ENCODE measurements at regions not wholly inside any gene's neighbourhood (a gene's known extent, or its start where the extent isn't known, plus 50 kb on each side); places are given as distances from the start of the nearest gene placed in this dataset.
"Not testable (repeated sequence)": the region's sequence is repeated elsewhere in the genome, so short reads cannot be mapped to it uniquely, and the experiment has no call there.

GRCh38 chr2:78718473-78718872 lies 307.0 kb upstream of the REG3G start:
- intact Hi-C loops (cut with micrococcal nuclease): no loop called here
- DNase-seq (no peak), ATAC-seq (no peak)

- ATAC-seq: no peak
- no peak for DNase-seq
- intact Hi-C loops (cut with micrococcal nuclease): no loop called here
These were observed 304.0 kb upstream of the REG3G start for GRCh38 chr2:78721355-78722033.

- intact Hi-C loops (cut with micrococcal nuclease): no loop called here
- DNase-seq (no peak), ATAC-seq (no peak)
These were observed 291.3 kb upstream of the REG3G start for GRCh38 chr2:78734221-78734620.

- DNase-seq (no peak), ATAC-seq (no peak)
- intact Hi-C loops (cut with micrococcal nuclease): no loop called here
These were observed 286.2 kb upstream of the REG3G start for GRCh38 chr2:78739282-78739681.

GRCh38 chr2:78749638-78750037 lies 275.9 kb upstream of the REG3G start:
- intact Hi-C loops (cut with micrococcal nuclease): no loop called here
- no peak for DNase-seq

GRCh38 chr2:78750219-78750618 lies 275.3 kb upstream of the REG3G start:
- no peak for ATAC-seq
- DNase-seq: no peak
- intact Hi-C loops (cut with micrococcal nuclease): no loop called here

More at GRCh38 chr2:78749638-78750037, 275.9 kb upstream of the REG3G start:
- ATAC-seq: no peak

- DNase-seq (no peak), ATAC-seq (no peak)
- intact Hi-C loops (cut with micrococcal nuclease): no loop called here
These were observed 270.6 kb upstream of the REG3G start for GRCh38 chr2:78754930-78755329.

- ATAC-seq (no peak), DNase-seq (no peak)
- intact Hi-C loops (cut with micrococcal nuclease): no loop called here
These were observed 268.3 kb upstream of the REG3G start for GRCh38 chr2:78757191-78757590.

GRCh38 chr2:78757640-78758039 lies 267.9 kb upstream of the REG3G start:
- intact Hi-C loops (cut with micrococcal nuclease): no loop called here
- DNase-seq (no peak), ATAC-seq (no peak)

- DNase-seq; ATAC-seq; intact Hi-C loops (cut with micrococcal nuclease): not testable (repeated sequence)
These were observed 266.7 kb upstream of the REG3G start for GRCh38 chr2:78758765-78759164.

GRCh38 chr2:78766459-78766858 lies 259.0 kb upstream of the REG3G start:
- intact Hi-C loops (cut with micrococcal nuclease): no loop called here
- ATAC-seq: no peak

GRCh38 chr2:78768016-78768415 lies 257.5 kb upstream of the REG3G start:
- intact Hi-C loops (cut with micrococcal nuclease): no loop called here
- ATAC-seq (no peak), DNase-seq (no peak)

More at GRCh38 chr2:78766459-78766858, 259.0 kb upstream of the REG3G start:
- DNase-seq: no peak

- ATAC-seq: no peak
- intact Hi-C loops (cut with micrococcal nuclease): no loop called here
These were observed 250.2 kb upstream of the REG3G start for GRCh38 chr2:78775291-78775690.

GRCh38 chr2:78778756-78779510 lies 246.6 kb upstream of the REG3G start:
- intact Hi-C loops (cut with micrococcal nuclease): no loop called here
- ATAC-seq: no peak
- peak; percentile 21 for DNase-seq

More at GRCh38 chr2:78775291-78775690, 250.2 kb upstream of the REG3G start:
- DNase-seq: no peak

- intact Hi-C loops (cut with micrococcal nuclease): no loop called here
- ATAC-seq (no peak), DNase-seq (no peak)
These were observed 245.7 kb upstream of the REG3G start for GRCh38 chr2:78779761-78780160.

GRCh38 chr2:78780256-78780655 lies 245.2 kb upstream of the REG3G start:
- intact Hi-C loops (cut with micrococcal nuclease): no loop called here
- DNase-seq: no peak
- ATAC-seq: no peak

GRCh38 chr2:78780864-78781583 lies 244.5 kb upstream of the REG3G start:
- no peak for ATAC-seq
- intact Hi-C loops (cut with micrococcal nuclease): no loop called here
- no peak for DNase-seq

- intact Hi-C loops (cut with micrococcal nuclease): no loop called here
- no peak for DNase-seq
- ATAC-seq: no peak
These were observed 243.3 kb upstream of the REG3G start for GRCh38 chr2:78782196-78782595.

- no peak for DNase-seq
- ATAC-seq: no peak
- intact Hi-C loops (cut with micrococcal nuclease): no loop called here
These were observed 213.4 kb upstream of the REG3G start for GRCh38 chr2:78811955-78812610.

All from left ventricle myocardium superior (tissue), 1 donor.